NOMO-1 (cell line): ENCODE measurements at regions not wholly inside any gene's neighbourhood (a gene's known extent, or its start where the extent isn't known, plus 50 kb on each side); places are given as distances from the start of the nearest gene placed in this dataset.
"Not testable (repeated sequence)": the region's sequence is repeated elsewhere in the genome, so short reads cannot be mapped to it uniquely, and the experiment has no call there.

Source experiments
- DNase-seq, 2 experiments: peaks; one replicate each; lab custom pipeline; 2025; ENCODE audit not compliant: unreplicated experiment in 2 of 2; lab: John Stamatoyannopoulos, UW

DNA sequence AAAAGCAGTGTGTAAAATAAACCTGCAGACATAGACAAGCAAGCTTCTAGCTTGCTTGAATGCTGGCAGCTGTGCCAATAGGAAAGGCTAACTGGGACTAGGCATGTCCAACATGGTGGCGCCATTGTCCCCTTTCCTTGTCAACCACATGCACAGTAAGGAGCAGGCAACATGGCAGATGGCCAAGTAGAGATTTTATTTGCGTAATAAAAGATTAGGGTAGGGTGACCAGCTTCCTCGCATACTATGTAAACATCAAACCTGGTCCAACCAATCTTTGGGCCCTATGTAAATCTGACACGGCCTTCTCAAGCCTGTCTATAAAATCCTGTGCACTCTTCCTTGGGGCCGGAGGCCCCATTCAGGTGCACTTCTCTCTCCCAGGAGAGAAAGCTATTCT lies 575.4 kb upstream of the GOLIM4 start:
- no peak for DNase-seq

DNA sequence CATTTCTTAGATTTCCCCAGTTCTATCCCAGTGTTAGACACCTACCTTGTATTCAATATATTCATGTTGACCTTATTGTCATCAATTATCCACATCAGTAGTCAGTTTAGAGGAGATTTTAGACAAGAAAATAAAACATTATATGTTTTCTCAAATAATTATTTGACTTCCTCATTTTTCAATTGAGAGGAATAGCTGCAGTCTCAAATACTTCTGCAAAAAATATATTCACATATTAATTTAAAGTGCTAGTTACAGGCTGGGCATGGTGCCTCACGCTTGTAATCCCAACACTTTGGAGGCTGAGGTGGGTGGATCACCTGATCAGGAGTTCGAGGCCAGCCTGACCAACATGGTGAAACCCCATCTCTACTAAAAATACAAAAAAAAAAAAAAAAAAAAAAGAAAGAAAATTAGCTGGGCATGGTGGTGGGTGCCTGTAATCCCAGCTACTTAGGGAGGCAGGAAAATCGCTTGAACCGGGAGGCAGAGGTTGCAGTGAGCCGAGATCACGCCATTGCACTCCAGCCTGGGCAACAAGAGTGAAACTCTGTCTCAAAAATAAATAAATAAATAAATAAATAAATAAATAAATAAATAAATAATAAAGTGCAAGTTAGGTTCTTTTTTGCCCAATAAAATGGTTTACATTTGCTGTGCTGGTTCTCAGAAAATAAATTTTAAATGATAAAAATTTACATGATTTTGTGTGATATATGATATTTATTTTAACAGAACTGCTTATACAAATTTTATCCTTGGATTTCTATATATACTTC lies 565.3 kb upstream of the GOLIM4 start:
- not testable (repeated sequence) for DNase-seq

DNA sequence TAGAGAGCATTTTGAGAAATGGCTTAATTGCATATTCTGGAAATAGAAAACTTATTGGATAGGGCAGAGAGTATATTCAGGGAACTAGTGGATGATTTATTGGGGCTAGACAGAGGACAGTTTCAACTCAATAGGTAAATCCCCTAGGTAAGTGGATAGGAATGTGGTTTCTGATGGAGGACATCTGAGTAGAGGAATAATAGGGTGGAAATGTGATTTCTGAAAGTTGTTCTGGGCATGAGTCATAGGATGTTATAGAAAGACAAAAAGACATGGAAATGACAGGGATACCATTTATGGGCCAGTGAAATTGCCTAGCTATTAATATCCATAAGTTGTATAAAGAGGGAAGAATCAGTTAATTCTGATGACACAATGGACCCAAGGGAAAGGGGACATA lies 563.3 kb upstream of the GOLIM4 start:
- DNase-seq: no peak

DNA sequence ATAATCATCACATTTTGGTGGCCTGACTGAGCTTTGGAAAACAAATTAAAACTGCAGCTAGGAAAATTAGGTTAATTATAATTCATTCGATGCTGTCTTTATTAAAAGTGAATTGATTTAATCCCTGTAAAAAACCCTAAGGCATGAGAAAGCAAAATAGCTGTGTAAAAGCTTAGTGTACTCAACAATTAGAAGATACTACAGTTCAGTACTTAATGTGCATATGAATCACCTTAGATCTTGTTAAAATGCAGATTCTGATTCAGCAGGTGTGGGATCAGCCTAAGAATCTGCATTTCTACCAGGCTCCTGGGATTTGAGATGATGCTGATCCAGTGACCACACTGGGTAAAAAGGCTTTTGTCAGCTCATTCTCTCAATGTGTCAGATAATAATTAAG lies 559.9 kb upstream of the GOLIM4 start:
- DNase-seq: no peak

DNA sequence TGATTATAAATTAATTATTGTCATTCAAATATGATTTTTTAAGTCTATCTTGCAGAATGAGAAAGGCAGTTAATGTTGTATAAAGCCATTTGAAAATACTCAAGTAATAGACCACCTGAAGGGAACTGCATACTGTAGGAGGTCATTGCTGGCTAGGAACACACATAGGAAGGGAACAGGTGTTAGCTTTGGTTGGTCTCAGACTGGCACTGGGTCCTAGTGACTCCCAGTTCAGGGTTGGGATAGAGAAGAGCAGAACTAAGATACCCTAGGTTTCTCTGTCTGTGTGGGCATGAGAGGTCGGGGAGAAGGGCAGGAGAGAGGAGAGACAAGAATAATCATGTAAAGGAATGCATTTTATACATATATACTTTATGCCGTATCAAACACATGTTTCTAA lies 559.0 kb upstream of the GOLIM4 start:
- no peak for DNase-seq

DNA sequence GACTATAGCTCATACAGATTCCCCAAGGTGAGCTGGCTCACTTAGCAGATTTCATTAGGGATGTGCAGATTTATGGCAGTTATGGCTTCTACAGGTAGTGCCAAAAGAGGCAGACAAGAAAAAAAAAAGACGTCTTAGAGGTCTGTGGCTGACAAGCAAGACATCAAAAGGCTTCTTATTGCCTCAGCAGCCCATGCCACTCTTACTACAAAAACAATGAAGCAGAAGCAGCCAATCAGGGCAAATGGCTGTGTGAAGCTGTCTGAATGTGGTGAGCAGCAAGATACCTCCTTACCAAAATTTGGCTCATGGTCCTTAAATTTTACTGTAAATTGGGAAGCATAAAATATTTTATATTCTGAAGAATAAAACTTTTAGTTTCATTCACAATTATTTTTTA lies 557.5 kb upstream of the GOLIM4 start:
- no peak for DNase-seq

DNA sequence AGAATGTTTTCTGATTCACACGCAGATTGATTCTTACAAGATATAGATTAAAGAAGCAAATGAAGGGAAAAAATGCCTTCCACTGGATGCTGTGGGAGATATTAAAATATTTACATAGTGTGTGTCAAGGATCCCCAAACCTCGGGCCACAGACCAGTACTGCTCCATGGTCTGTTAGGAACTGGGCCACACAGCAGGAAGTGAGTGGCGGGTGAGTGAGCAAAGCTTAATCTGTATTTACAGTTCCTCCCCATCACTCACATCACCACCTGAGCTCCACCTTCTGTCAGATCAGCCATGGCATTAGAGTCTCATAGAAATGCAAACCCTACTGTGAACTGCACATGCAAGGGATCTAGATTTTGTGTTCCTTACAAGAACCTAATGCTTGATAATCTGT lies 552.6 kb upstream of the GOLIM4 start:
- DNase-seq: no peak

DNA sequence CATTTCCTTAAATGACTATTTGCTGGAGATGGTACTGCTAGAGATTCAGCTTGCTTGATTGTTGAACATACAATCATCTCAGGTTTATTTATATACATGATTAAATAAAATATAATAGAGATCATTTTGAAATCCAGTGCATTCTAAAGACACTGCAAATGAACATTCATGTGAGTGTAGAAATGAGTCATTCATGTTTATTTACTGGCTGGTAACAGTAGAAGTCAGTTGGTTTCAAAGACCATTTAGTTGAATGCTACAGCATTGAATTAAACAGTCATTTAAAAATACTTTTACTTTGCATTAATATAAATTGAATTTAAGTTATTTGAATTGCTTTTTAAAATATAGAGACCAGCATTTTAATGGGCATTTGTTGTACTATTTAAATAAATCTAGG lies 551.9 kb upstream of the GOLIM4 start:
- DNase-seq: no peak

DNA sequence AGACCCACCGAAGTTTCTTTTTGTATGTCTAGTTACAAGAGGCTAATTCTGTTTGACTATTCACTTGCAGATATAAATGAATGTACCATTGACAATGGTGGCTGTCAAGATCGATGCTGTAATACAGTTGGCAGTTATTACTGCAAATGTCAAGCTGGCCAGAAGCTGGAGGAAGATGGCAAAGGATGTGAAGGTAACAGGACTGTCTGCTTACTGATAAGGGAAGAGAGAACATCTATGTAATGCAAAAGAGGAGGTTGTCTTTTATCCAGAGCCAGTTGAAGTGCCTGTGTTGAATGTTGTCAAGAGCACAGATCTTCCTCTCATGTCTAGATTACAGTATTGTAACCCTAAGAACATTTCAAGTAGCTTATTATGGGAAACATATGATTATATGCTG lies 549.5 kb upstream of the GOLIM4 start:
- DNase-seq: no peak

DNA sequence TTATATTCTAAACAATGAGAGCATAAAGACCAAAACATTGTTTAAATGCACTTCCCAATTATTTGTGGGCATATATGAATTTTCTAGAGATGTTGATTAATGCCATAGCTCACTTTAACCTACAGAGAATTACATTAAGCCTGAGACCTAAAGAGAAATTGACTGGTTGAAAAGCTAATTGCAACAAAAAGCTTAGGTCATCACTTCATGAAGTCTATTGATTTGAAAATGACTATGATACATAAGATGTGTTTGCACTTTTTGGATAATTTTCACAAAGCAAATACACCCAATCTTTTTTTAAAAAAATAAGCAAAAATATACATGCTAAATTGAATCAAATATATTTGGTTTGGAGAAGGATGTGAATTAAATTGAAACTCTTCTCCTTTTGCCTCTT lies 532.8 kb upstream of the GOLIM4 start:
- no peak for DNase-seq

DNA sequence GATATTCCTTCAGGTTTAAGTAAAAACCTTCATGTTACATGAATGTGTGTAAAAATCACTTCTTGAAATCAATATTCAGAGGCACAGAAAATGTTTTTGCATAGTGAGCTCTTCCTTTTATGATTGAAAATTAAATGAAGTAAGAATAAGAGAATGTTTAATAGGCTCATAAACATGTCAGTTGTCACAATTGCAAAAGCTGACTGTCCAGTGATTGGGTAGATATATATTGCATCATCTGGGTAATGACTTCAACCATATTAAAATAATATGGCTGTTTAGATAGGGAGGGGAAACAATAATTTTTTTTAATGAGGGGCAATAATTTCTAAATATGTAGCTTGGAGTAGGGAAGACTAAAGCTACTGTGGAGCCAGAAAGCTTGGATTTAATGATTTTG lies 529.8 kb upstream of the GOLIM4 start:
- DNase-seq: no peak

DNA sequence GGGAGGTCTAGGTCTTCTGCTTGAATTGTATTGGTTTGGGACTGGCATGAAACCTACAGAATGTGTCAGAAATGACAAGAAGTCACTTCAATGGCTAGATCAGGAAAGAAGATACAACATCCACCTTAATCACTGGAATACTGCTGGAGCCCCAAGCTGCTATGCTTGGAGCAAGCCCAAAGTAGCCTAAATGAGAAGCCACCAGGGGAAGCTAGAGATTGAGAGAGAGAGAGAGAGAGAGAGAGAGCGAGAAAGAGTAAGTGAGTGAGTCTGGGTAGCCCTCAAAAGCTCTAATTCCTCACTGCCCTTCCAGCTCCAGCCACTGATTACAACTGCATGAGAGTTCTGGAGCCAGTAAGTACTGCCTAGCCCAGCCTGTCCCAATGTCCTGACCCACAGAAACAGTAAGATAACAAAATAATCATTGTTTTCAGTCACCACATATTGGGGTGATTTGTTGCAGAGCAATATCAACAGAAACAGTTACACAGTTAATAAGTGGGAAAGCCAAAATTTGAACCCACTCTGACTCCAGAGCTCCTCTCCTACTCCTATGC lies 529.2 kb upstream of the GOLIM4 start:
- DNase-seq: no peak

DNA sequence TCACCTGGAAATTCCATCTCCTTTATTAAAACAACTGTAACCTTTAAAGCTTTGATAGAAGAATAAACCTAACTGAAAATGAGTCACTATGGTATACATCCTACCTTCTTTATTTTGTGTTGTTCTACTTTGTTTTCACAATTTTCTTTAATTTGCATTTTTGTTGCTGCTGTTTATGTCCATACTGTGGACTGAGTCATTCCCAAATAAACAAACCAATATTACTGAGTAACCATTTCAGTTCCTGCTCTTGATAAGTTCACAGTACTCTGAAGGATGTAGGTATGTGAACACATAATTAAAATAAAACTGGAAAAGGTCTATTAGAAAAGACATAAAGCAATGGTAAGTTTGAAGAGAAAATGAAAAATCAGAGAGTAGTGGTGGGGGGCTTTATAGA lies 528.5 kb upstream of the GOLIM4 start:
- no peak for DNase-seq

DNA sequence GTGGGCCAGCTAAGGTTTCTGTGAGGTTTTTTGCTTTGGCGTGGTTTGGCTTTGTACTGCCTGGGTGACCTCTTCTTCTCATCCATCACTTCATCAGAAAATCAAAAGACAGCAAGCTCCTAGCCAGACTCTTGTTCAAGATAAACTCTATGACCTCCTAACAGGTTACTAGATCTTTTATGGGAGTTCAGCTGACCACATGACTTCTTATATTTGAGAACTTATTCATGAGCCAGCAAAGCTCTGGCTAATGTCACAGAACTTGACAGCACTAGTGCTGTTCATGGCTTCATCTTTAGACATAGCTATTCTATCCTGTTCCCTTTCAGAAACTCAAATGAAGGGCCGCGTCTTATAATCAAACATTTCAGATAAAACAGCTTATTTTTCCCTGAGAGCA lies 527.1 kb upstream of the GOLIM4 start:
- no peak for DNase-seq

DNA sequence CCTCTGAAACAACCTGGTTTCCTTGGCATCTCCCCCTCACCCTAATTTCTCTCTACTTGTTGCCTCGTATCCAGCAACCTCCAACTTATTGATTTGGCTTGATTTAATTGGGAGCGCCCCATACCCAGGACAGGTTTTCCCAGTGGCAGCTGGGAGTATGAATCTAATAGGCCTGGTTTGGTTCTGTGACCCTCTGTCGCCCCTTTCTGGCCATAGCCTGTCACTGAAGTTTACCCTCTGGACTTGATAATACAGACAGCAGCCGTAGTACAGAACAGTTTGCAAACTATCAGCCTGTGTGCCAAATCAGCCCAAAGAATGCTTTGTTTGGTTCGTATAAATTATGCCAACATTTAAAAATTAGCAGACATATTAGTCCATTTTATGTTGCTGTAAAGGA lies 525.1 kb upstream of the GOLIM4 start:
- no peak for DNase-seq

DNA sequence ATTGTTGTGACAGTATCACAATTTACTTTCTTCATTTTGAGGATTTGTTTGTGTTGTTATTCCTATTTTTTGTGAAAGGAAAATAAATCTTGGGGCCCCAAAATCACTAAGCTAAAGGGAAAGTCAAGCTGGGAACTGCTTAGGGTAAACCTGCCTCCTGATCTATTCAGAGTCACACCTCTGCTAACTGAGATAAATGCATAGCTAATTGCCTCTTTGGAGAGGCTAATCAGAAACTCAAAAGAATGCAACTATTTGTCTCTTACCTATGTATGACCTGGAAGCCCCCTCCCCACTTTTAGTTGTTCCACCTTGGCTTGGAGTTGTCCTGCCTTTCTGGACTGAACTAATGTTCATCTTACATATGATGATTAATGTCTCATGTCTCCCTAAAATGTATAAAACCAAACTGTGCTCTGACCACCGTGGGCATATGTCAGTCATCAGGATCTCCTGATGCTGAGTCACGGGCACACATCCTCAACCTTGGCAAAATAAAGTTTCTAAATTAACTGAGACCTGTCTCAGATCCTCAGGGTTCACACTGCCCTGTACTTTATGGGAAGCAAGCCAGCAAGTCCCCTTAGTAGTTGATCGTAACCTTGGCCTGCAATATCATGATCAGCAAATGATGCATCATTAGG lies 523.2 kb upstream of the GOLIM4 start:
- no peak for DNase-seq

DNA sequence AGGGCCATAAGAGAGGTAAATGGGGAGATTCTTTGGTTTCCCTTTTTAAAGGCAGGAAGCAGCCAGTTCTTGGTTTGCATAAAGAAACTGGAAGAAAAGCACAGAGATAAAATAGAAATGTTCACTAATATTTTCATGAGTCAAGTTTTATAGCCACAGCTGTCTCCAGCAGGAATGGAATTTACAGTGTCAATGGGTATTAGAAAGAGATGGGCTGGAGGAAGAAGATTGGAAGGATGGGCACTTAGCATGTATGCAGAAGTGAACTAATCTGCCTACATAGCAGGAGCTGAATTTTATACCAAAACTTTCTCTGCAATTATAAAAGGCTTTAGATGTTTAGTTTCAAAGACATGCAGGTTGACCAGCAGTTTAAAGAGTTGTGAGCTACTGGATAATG lies 521.9 kb upstream of the GOLIM4 start:
- DNase-seq: no peak

DNA sequence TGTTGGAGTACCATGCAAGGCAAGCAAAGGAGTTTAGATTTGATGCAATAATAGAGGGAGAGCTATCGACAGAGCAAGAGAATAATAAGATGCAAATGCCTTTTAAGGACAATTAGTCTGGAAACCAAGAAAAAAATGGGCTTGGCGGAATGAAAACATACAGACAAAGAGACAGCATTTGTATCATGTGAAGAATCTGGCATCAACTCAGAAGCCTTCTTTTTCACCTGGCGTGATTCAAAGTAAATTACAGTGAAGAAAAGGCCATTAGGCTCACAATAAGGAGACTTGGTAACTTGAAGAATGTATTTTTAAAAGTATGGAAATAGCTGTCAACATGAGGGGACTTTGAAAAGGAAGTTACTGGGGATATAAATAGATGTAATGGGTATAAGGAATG lies 521.2 kb upstream of the GOLIM4 start:
- DNase-seq: no peak

DNA sequence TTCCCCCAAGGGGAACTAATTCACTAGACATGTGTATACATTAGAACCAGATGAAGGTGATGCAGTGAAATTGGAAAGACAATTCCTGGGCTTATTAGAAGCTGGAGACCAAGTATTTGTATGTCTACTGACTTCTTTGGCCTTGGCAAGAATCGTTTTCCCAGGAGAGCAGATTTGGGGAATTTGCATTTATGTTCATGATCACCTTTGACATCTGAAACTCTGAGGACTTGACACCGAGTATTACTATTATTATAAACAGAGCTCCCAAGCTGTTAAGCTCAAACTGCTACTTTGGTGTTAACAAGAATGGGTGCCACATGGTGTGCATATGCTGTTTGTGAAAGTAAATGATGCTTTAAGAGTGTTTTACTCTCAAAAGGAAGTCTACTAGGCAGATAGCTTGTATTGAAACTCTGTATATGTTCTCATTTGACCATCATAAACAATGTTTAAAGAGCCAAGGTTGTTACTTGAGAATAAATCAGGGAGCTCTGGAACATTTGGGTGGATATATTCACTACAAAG lies 519.8 kb upstream of the GOLIM4 start:
- DNase-seq: no peak

DNA sequence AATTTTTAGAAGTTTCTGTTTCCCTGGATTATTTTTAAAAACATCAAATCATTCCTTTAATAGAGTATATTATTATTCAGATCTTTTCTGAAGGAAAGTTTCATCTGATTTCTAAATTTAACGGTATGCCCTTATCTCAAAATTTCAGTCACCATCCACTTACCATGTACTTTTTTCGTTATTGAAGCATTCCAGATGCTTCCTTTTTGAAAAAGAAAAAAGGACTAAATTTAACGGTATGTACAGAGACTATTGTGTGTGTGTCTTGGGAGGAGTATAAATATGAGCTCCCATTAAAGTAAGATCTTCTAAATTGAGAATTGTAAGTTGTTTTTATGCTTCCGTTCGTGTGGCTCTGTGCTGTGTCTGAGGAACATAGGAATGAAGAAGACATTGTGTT lies 517.4 kb upstream of the GOLIM4 start:
- no peak for DNase-seq

DNA sequence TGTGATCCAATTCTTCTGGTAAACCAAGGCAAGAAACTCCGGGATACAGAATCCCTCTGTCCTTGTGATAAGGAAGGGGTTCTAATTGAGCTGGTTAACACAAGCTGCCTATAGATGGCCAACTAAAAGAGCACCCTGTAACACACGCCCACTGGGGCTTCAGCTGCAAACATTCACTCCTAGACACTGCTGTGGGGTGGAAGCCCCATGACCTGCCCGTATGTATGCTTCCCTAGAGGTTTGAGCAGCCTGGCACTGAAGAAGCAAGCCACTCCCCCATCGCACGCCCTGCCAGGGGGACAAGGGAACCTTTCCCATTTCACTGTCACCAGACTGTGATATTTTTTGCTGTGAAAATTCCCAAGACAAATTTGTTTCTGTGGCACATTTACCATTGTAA lies 516.9 kb upstream of the GOLIM4 start:
- DNase-seq: no peak

DNA sequence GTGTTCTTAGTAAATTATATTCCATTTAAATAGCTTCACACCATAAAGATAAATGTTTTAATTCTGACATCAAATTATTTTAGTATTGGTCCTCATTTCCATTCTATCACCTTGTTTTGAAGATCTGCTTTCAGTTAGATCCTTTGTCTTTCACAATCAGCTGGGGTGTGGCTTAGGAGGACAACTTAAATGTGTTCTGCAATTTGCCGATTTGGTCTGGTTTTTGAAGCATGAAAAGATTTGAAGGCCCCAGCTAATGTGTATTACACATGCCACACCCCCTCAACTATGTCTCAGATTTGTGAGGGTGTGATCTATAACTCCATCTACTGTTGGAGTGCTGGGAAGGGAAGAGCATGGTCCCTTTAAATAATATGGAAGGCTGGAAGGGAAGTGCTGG lies 516.1 kb upstream of the GOLIM4 start:
- no peak for DNase-seq
